G401 (cell line): ENCODE measurements at regions not wholly inside any gene's neighbourhood (a gene's known extent, or its start where the extent isn't known, plus 50 kb on each side); places are given as distances from the start of the nearest gene placed in this dataset.

Experiments
- DNase-seq: peaks from one replicate; pipeline ENCODE4 v3.0.0-alpha.2; 2015; ENCODE audit warnings: low spot score
- in situ Hi-C: cut with HindIII; loops from 2 replicates; pipeline ENCODE4 v1.10.0; 2016; ENCODE audit warnings: low sequenced_read_pairs, mixed read lengths

DNA sequence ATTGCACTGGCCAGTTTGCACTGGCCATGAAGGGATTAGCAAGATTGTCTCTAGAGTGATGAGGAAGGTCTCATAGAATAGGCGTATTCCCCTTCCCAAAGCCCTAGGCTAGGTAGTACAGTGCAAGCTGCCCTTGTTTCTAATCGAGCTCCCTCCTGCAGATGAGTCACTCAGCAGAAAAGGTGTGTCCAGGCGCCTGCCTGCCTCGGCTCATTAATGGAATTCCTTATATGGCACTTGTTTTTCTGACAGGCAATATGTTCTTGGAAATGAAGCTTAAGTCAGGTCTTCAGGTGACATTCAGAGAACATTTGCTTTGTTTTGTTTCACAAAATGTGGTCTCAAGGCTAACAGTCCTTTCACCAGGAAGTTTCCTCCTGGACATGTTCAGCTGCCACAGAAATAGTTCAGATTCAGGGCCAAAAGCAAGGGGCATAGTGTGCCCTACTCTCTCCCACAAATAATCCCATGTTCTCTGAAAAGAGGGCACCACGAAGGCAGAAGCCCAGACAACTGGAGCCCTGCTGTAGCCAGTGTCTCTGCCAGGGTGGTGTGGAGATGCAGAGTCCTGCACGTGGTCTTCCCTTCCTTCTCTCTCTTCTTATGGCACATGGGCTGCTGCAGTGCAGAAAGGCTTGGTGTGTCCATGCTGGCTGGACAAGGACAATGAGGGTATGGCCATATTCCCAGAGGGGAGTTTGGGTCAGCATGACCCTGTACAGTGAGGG, 281.1 kb upstream of the MAP3K1 start:
- in situ Hi-C loops = no loop called here
- peak; percentile 41 for DNase-seq

DNA sequence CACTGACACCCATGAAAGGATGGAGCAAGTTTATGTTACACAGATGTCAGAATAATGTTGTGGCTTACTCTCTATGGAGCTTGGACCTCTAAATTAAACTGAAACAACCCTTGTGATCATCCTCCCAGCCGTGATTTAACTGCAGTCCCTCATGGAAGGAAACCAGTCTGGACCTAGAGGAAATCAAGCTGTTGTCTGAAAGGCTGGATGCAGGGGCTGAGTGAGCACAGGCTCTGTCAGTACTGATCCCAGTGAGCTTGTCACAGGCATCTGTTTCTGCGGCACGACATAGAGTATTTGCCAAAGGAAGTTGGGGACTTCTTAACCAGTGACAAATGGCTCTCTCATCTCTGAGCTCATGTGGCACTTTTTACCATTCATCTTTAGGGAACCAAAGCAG, 282.9 kb upstream of the MAP3K1 start:
- in situ Hi-C loops = no loop called here

DNA sequence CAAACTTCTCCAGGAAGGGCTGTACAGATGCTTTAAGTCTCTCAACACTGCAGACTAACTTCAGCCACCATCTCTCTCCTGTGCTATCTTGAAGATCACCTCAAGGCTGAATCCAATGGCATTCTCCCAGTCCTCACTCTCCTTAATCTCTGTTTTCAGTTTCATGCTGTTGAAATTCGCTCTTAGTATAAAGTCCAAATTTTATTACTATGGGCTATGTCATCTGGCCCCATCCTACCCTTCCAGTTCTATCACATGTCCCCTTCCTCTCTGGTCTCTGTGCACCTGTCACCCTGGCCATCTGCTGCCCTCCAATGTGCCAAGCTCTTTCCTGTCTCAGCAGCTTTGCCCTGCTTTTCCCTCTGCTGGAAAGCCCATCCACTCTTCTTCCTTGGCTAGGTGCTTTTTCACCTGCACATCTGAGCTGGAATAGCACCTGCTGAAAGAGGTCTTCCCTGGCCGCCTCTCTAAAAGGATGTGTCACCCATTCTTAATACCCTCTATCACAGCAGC, 284.7 kb upstream of the MAP3K1 start:
- in situ Hi-C loops = no loop called here
- DNase-seq = peak; percentile 95

More for the DNA sequence above, 282.9 kb upstream of the MAP3K1 start:
- peak; percentile 52 for DNase-seq

DNA sequence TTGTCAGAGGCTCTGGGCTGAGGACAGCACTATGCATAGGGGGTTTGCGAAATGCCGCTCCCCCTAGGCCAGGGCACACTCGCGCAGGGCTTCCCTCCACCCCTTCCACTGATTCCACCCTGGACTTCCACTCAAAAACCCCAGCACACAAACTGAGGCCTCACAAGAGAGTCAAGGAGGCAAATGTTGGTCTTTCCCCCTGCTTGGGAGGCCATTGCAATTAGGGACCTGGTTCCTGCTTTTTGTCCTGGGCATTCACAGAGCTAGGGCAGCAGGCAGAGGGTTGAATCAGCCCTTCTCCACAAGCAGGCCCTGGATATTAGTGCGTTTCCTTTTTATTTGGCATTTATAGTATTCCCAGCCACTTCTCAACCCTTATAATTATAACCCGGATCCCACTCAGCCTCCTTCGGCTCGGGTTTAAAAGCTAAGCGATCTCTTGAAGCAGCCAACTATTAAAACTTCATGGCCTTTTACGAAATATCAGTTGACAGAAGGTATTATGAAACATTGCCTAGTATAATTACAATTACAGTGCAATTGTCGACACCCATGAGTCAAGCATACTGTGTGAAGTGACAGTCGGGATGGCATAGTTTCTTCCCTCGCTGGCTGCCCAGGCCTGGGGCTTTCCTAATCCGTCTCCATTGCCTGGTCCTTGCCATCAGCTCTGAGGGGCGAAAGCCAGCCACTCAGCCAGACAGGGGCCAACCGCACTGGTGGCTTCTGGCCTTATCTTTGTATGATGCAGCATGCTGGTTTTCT, 285.5 kb upstream of the MAP3K1 start:
- in situ Hi-C loops = no loop called here
- no peak for DNase-seq

DNA sequence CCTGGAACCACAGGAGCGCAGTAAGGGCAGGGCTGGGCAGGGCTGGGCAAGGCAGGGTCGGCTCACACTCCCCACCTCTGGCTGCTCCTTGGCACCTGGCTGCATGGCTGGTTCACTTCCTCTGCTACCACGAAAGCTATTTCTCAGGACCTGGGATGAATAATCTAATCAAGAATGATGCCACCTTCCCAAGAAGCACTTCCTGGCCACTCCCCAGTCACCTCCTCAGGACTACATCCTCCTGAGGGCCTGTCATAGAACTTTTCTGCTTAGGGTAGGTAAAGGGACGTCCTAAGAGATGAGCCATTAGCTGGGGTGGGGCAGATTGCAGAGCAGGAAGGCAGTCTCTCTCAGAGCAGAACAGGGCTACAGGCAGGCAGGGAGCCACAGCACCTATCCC, 288.2 kb upstream of the MAP3K1 start:
- DNase-seq = no peak
- in situ Hi-C loops = no loop called here

DNA sequence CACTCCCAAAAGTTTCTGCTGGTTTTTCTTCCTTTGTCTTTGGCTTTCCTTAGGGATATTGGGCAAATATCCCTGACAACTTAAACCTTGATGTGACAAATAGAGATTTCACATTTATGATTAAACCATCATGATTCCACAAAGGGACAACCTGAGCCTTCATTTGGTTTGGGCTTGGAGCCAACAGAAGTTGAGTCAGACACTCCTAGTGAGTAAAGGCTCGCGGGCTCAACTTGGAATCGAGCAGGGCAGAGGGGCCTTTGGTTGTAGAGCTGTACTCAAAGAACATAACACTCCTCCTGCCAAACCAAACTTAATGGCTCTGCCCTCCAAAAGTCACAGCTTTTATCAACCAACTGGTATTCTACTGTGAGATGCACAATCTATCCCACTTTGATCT, 290.2 kb upstream of the MAP3K1 start:
- no peak for DNase-seq
- in situ Hi-C loops = no loop called here

DNA sequence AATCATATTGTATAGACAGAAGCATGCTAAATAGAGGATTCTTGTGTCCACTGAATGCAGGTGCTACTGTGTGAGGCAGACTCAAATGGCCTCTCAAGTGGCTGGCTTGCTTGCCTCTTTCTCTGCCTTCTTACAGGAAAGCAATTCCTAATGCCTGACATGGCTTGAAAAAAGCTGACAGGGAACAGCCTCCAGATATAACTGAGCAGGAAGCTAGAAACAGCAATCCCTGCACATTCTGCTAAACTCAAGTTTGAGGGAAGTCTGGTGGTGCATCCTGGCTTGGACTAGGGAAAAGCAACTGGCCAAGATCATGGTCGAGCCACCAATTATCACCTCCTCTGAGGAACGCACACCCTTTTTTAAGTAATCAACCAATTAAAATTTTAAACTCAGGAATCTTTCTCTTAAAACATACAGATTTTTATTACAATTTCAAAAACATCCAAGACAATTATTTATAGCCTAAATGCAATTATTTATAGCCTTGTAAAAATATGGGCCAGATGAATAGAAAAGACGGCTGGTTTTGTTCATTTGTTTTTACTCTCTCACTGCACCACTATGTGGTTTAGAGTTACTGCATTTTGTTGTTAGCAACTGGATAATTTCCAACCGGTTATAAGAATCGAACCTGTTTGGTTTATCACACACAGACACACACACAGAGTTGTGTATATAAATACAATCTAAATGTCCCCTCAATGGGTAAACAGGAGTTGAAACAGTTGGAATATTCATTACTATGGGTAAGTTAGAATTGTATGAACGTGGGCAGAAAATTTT, 290.9 kb upstream of the ANKRD55 start:
- DNase-seq = no peak
- in situ Hi-C loops = no loop called here

DNA sequence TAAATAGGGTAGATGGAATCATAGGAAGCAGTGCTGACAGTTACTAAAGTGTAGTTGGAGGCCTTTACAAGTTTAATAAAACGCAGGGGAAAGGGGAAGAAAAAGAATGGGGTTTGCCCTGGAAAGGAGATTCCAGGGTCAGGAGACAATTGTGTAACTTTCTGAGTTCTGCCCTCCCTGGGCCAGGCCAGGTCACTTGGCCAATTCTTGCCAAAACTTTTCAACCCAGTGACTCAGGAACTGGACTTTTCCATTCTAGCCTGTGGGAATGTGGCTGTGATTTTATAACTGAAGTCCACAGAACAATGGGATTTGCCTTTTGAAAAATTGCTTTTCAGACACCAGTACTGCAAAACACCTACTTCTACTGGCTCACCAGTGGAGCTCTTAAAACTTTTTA, 289.8 kb upstream of the ANKRD55 start:
- no peak for DNase-seq
- in situ Hi-C loops = no loop called here

DNA sequence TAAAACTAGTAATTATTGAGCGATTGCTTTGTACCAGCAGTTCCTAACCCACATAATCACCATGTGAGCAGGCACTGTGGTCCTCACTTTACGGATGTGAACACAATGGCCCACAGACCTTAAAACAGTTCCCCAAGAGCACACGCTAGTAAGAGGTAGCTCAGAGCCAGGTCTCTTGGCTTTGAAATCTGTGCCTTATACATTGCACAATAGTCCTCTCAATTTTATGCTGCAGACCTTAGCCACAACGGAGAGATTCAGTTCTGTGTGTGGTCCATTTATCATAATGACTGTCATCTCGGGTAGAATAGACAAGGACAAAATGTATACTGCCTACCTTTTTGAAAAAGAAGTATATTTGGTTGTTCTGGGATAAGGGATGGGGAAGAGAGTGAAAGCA, 289.0 kb upstream of the ANKRD55 start:
- in situ Hi-C loops = no loop called here

DNA sequence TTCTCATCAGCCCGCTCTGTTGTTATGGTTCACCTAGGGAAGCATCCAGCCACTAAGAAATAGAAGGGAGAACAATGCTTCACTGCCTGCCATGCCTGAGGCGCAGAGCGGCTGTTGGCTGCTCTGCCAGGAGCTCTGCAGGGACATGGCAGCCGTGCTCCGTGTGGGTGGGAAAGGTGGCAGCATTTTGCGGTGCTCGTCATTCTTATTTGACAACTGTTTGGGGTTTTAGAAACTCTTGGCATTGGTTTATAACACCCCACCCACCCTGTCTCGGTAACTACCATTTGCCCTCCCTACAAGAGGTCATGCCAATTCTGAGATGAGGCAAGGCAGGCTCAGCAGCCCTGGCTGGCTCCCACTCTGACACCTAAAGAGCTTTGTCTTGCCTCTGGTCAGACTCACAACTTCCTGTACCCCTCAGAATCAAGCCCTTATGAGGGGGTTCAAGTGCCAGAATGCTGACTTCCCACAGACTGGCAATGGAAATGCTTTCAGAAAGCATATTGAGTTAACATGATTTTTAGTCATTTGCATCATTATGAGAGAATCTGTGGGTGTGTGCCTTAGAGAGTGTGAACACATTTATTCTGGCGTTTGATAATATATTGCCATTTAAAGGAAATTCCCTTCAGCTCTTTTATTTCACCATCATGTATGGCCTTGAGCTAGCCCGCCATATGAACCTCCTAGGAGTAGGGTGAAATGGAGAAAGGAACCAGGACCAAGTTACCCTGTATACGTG, 288.0 kb upstream of the ANKRD55 start:
- in situ Hi-C loops = no loop called here
- peak; percentile 64 for DNase-seq

More for the DNA sequence above, 289.0 kb upstream of the ANKRD55 start:
- DNase-seq = no peak

DNA sequence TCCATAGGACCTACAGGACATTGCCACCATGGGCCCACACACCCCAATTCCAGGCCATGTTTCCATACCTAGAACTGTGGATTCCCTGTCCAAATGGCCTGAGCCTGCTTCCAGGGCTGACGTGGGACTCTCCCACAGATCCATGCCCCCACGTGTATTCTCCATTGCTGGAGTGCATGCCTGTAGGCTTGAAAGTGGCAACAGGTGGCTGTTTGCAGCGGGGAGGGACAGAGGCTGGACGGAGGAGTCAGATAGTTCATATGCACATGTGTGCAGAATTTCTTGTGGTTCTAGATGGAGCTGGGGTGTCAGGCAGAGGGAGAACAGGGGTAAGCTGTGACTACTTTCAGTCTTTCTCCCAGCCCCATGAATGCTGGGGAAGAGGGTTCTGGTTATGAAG, 285.7 kb upstream of the ANKRD55 start:
- in situ Hi-C loops = no loop called here
- no peak for DNase-seq

DNA sequence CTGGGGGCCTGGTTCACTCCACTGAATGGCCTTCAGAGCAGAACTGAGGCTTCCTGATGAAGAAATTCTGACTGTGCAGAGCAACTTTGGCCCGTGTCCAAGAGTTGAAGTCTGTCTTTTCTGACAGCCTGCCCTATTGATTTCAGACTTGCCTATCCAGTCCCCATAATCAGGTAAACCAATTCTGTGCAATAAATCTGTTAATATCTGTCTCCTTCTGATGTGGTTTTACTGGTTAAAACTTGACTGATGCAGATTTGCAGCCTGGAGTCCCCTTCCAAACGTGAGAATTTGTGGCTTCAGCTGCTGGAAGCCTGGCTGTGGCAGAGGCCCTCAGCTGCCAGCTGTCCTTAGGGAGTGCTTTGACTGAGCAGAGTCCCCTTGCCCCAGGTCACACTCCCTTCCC, 283.9 kb upstream of the ANKRD55 start:
- in situ Hi-C loops = no loop called here
- DNase-seq = peak; percentile 33

DNA sequence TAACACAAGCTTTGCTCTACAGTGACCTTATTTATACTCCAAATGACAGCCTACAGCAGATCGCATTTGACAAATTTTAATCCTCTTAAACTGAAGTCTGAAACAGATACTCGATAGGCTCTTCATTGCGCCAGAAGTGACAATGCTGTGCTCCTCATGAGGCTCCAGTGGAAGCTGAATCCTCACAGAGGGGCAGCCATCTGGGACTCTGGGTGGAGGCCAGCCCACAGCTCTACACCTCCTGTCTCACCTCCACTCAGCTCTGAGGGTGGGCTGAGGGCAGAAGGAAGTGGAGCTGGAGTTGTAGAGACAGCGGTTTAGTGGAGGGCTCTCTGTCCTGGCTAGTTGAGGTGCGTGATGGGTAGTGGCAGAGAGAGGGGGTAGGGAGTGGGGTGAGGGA, 283.3 kb upstream of the ANKRD55 start:
- peak; percentile 49 for DNase-seq
- in situ Hi-C loops = no loop called here

DNA sequence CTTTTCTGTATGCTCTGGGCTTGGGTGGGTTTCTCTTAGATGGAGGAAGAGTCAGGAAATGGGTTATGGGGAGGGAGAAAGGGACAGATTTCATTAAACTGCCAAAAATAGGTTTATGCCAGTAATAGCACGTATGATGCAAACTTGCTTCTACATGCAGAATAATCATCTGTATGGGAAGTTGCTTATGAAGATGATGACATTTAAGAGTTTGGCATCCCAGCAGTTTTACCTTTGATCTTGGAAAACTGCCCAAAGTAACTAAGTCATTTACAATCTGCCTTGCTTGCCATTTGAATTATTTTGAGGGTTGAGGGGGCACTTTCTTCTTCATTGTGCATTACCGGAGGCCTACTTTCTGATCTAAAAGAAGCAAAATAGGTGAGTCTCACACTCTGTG, 282.9 kb upstream of the ANKRD55 start:
- DNase-seq = no peak
- in situ Hi-C loops = no loop called here

DNA sequence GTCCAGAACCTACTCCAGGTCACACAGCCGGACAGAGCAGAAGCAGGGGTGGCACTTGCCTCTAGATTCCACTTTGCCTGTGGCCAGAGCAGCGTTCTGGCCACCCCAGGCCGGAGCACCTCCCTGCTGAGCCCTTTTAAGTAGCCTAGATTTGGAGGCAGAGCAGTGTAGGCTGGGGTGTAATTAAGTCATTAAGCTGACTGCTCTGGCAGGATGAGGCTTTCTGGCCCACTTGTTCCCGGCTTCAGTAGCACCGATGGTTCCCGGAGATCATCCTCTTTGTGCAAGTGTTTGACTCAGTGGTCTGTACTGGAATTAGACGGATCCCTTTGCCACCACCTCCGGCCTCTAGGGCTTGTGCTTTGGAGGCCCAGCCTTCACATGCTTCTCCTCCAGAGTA, 281.9 kb upstream of the ANKRD55 start:
- DNase-seq = no peak
- in situ Hi-C loops = no loop called here

DNA sequence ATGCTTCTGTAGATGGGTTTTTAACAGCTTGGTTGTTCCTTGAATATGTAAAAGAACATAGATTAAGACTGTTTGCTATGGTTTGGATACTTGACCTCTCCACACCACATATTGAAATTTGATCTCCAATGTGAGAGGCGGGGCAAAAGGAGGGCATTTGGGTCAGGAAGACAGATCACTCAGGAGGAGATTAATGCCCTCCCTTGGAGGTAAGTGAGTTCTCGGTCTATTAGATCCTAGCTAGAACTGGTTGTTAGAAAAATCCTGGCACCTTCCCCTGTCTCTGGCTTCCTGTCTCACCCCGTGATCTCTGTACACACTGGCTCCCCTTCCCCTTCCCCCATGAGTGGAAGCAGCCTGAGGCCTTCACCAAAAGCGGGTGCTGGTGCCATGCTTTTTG, 281.1 kb upstream of the ANKRD55 start:
- in situ Hi-C loops = no loop called here
- no peak for DNase-seq

DNA sequence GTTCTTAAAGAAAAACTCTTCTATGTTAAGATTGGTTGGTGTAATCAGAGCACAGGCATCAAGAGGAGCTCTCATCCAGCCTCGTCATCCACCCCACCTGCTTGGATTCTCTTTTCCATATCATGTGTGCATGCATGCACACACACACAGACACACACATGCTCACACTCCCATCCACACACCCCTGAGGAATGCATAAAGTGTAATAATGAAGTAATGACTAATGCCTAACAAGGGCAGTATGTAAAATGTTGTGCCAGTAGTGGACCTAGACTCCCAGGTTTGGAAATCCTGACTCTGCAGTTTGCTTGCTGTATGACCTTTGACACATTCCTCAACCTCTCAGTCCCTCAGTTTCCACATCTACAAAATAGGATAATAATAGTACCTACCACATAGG, 280.0 kb upstream of the ANKRD55 start:
- no peak for DNase-seq
- in situ Hi-C loops = no loop called here

DNA sequence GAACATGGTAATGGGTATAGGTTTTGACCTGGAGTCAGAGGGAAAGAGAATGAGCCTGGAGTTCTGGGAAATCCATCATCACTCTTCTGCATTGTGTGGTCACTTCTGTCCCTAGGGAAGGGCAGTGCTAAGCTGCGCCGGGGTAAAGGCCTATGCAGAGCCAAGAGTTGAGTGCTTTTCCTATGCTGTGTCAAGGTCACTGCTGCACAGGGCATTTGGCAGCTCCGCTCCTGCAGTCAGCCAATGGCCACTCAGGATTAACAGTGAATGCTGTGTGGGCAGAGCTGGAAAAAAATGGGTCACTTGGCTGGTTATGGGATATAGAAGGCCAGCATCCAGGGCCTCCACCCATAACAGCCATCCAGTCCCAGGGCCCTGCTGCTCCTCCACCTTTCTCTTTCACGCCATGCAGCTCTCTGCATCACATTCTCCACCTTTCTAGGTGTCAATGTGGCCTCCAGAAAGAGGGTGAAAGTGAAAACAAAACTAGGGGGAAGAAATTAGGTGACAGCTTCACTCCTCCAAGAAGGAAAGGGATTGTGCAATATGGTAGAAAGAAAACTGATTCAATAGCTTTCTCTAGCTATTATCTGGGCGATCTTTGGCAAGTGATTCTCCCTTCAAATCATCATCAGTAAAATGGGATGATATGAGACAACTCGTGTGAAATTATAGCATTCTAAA, 279.3 kb upstream of the ANKRD55 start:
- peak; percentile 73 for DNase-seq
- in situ Hi-C loops = no loop called here
